Smooth muscle cell (in vitro differentiated cells): ENCODE measurements at regions not wholly inside any gene's neighbourhood (a gene's known extent, or its start where the extent isn't known, plus 50 kb on each side); places are given as distances from the start of the nearest gene placed in this dataset.

Source experiments
- DNase-seq: peaks from one replicate; lab custom pipeline; 2025; ENCODE audit not compliant: unreplicated experiment; lab: John Stamatoyannopoulos, UW
- H2AFZ ChIP-seq: fragments of 200-600 bp; sonication (generic); 2 replicates; pipeline ENCODE4 v1.6.0; 2016; ENCODE audit warnings: antibody characterized with exemption, low read depth, mild to moderate bottlenecking
- H3F3A ChIP-seq: fragments of 200-600 bp; sonication (generic); 2 replicates; pipeline ENCODE4 v1.6.0; 2017; ENCODE audit warnings: antibody characterized with exemption, low read depth
- H3K27ac ChIP-seq: fragments of 200-600 bp; sonication (generic); 2 replicates; pipeline ENCODE4 v1.5.1; 2016; ENCODE audit warnings: low read depth, mild to moderate bottlenecking
- H3K27me3 ChIP-seq: fragments of 200-600 bp; sonication (generic); 2 replicates; pipeline ENCODE4 v1.6.1; 2016; ENCODE audit warnings: low read depth, mild to moderate bottlenecking
- H3K36me3 ChIP-seq: fragments of 200-600 bp; sonication (generic); 2 replicates; pipeline ENCODE4 v1.5.1; 2016; ENCODE audit warnings: low read depth
- H3K4me1 ChIP-seq: fragments of 200-600 bp; sonication (generic); 2 replicates; pipeline ENCODE4 v1.5.1; 2016; ENCODE audit warnings: low read depth
- H3K4me2 ChIP-seq: fragments of 200-600 bp; sonication (generic); 2 replicates; pipeline ENCODE4 v1.6.0; 2016; ENCODE audit warnings: mild to moderate bottlenecking
- H3K4me3 ChIP-seq: fragments of 200-600 bp; sonication (generic); 2 replicates; pipeline ENCODE4 v1.5.1; 2016; ENCODE audit warnings: mild to moderate bottlenecking
- H3K79me2 ChIP-seq: fragments of 200-600 bp; sonication (generic); 2 replicates; pipeline ENCODE4 v1.6.0; 2016; ENCODE audit warnings: low read depth, mild to moderate bottlenecking
- H3K9ac ChIP-seq: fragments of 200-600 bp; sonication (generic); 2 replicates; pipeline ENCODE4 v1.6.0; 2016; ENCODE audit warnings: low read depth
- H3K9me3 ChIP-seq: fragments of 200-600 bp; sonication (generic); replicated peaks from 2 replicates; pipeline ENCODE4 v1.5.1; 2016; ENCODE audit warnings: low read depth
- H4K20me1 ChIP-seq: fragments of 200-600 bp; sonication (generic); 2 replicates; pipeline ENCODE4 v1.6.0; 2016; ENCODE audit warnings: low read depth
- CTCF ChIP-seq: fragments of 200-600 bp; sonication (generic); IDR thresholded peaks from 2 replicates; pipeline ENCODE4 v1.5.1; 2017; ENCODE audit warnings: borderline replicate concordance, mild to moderate bottlenecking, antibody characterized with exemption; ENCODE audit not compliant: insufficient read depth, poor library complexity, severe bottlenecking
- WGBS: methylation state at CpG from one replicate; pipeline ENCODE4 v1.1.7; 2016; ENCODE audit warnings: low lambda C conversion rate; 5-methylcytosine and 5-hydroxymethylcytosine counted together

- no peak overlapping the region for H3K4me3 ChIP-seq
- H3K4me2 ChIP-seq = no peak overlapping the region
- no peaks in the 10 kb centered on the region for H3K36me3 ChIP-seq
- no peaks in the 10 kb centered on the region for H4K20me1 ChIP-seq
- H3K9me3 ChIP-seq = no peaks in the 10 kb centered on the region
- H2AFZ ChIP-seq = no peak overlapping the region
- no peaks in the 10 kb centered on the region for H3F3A ChIP-seq
- no peak overlapping the region for H3K27ac ChIP-seq
- H3K9ac ChIP-seq = no peak overlapping the region
- 77% methylated on average over 4 of the region's 4 CpGs for WGBS
- H3K4me1 ChIP-seq = no peaks in the 10 kb centered on the region
- H3K79me2 ChIP-seq = no peaks in the 10 kb centered on the region
- H3K27me3 ChIP-seq = peaks cover 46% of the 10 kb centered on the region
- no peak for DNase-seq
- TF ChIP-seq CTCF = no peak
Observed at GRCh38 chr12:53816360-53817020, 64.7 kb upstream of the CISTR start.

- no peak for TF ChIP-seq CTCF
- H4K20me1 ChIP-seq = no peaks in the 10 kb centered on the region
- H3K27me3 ChIP-seq = peaks cover 41% of the 10 kb centered on the region
- no peaks in the 10 kb centered on the region for H3F3A ChIP-seq
- no peak overlapping the region for H3K4me3 ChIP-seq
- H3K27ac ChIP-seq = no peak overlapping the region
- H3K4me1 ChIP-seq = no peaks in the 10 kb centered on the region
- H3K4me2 ChIP-seq = no peak overlapping the region
- H2AFZ ChIP-seq = no peak overlapping the region
- no peak overlapping the region for H3K9ac ChIP-seq
- no peaks in the 10 kb centered on the region for H3K79me2 ChIP-seq
- H3K36me3 ChIP-seq = no peaks in the 10 kb centered on the region
- no peaks in the 10 kb centered on the region for H3K9me3 ChIP-seq
- DNase-seq = no peak
Observed at GRCh38 chr12:53817021-53817389, 65.2 kb upstream of the CISTR start.

- 14% methylated on average over 3 of the region's 3 CpGs for WGBS
- Histone ChIP-seq H4K20me1 (no peaks in the 10 kb centered on the region), H2AFZ (no peak overlapping the region), H3K4me1 (no peaks in the 10 kb centered on the region), H3K79me2 (no peaks in the 10 kb centered on the region), H3K36me3 (no peaks in the 10 kb centered on the region), H3K27ac (no peak overlapping the region), H3K9me3 (no peaks in the 10 kb centered on the region), H3K4me2 (no peak overlapping the region), H3F3A (no peaks in the 10 kb centered on the region), H3K27me3 (peaks cover 24% of the 10 kb centered on the region), H3K4me3 (no peak overlapping the region), H3K9ac (no peak overlapping the region)
- no peak for DNase-seq
- TF ChIP-seq CTCF = no peak
Observed at GRCh38 chr12:53820514-53821306, 68.9 kb upstream of the CISTR start.
